ENCODE measurements at regions not wholly inside any gene's neighbourhood (a gene's known extent, or its start where the extent isn't known, plus 50 kb on each side); places are given as distances from the start of the nearest gene placed in this dataset.

DNA sequence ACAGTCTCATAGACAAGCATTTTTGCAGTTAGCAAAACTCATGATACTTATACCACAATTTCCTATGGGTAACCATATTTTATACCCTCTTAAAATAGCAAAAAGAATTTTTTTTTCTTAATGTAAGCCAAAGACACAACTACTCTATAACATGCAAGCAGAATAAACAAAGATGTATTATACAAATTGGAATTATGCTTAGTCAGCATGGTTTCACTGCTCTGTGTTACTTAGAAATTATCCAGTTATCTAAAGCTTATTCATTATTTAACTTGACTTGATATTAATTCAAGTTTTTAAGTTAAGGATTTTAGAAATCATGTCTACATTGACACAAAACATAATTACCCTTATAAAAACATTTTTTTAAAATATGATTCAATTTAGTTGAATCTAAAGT is 449.8 kb upstream of the CDH2 start:
- H3K27ac ChIP-seq: no peak overlapping the region
- no peaks in the 10 kb centered on the region for H4K20me1 ChIP-seq
- no peak overlapping the region for H3K4me3 ChIP-seq
- H3K27me3 ChIP-seq: no peaks in the 10 kb centered on the region
- TF ChIP-seq Cebpa-rat (IDR thresholded peaks at IDR 0.05): no peak
- H3K9ac ChIP-seq: no peak overlapping the region
- 0 out of 2 replicates have a peak, but pooled peaks cover 7% of the 10 kb centered on the region for H3K4me1 ChIP-seq
- H3K4me2 ChIP-seq: no peak overlapping the region
- no peaks in the 10 kb centered on the region for H3K9me3 ChIP-seq
- H3K36me3 ChIP-seq: no peaks in the 10 kb centered on the region

GRCh38 chr18:28607991-28608390 is 431.1 kb upstream of the CDH2 start:
- Histone ChIP-seq H3K9me3 (no peaks in the 10 kb centered on the region), H3K27ac (no peak overlapping the region), H3K4me1 (no peaks in the 10 kb centered on the region), H3K27me3 (no peaks in the 10 kb centered on the region), H4K20me1 (no peaks in the 10 kb centered on the region), H3K4me2 (no peak overlapping the region), H3K4me3 (no peak overlapping the region), H3K9ac (no peak overlapping the region), H3K36me3 (no peaks in the 10 kb centered on the region)
- no peak for TF ChIP-seq Cebpa-rat (IDR thresholded peaks at IDR 0.05)

DNA sequence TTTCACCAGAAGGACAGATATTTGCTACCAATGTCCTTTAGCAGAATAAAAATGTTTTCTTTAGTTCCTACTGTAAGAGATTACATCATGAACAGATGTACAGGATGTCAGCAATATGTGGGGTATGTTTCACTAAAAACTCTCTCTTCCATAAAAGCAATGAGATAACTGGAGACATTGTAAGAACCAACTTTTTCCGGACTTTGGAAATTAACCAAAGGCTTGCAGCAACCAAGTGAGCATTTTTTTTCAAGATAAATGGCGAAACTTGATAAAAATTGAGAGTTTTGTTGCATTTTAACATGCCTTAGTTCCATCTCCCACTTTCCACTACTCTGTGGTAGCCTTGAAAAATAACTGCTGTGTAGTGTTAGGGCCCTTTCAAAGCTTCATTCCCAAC is 429.8 kb upstream of the CDH2 start:
- Histone ChIP-seq H4K20me1 (no peaks in the 10 kb centered on the region), H3K4me1 (no peaks in the 10 kb centered on the region), H3K36me3 (no peaks in the 10 kb centered on the region), H3K9ac (no peak overlapping the region), H3K27ac (no peak overlapping the region), H3K27me3 (no peaks in the 10 kb centered on the region), H3K9me3 (no peaks in the 10 kb centered on the region), H3K4me2 (no peak overlapping the region), H3K4me3 (no peak overlapping the region)
- no peak for TF ChIP-seq Cebpa-rat (IDR thresholded peaks at IDR 0.05)

- no peak overlapping the region for H3K4me3 ChIP-seq
- H3K4me1 ChIP-seq: no peaks in the 10 kb centered on the region
- no peak overlapping the region for H3K4me2 ChIP-seq
- H3K9me3 ChIP-seq: no peaks in the 10 kb centered on the region
- H4K20me1 ChIP-seq: no peaks in the 10 kb centered on the region
- H3K27me3 ChIP-seq: no peaks in the 10 kb centered on the region
- H3K36me3 ChIP-seq: no peaks in the 10 kb centered on the region
- no peak for TF ChIP-seq Cebpa-rat (IDR thresholded peaks at IDR 0.05)
- H3K27ac ChIP-seq: no peak overlapping the region
- no peak overlapping the region for H3K9ac ChIP-seq
Measured at GRCh38 chr18:28602391-28602790, 425.5 kb upstream of the CDH2 start.

- H4K20me1 ChIP-seq: no peaks in the 10 kb centered on the region
- no peaks in the 10 kb centered on the region for H3K27me3 ChIP-seq
- H3K27ac ChIP-seq: no peak overlapping the region
- H3K9ac ChIP-seq: no peak overlapping the region
- TF ChIP-seq Cebpa-rat (IDR thresholded peaks at IDR 0.05): no peak
- H3K36me3 ChIP-seq: no peaks in the 10 kb centered on the region
- H3K4me3 ChIP-seq: no peak overlapping the region
- H3K4me1 ChIP-seq: no peaks in the 10 kb centered on the region
- no peak overlapping the region for H3K4me2 ChIP-seq
- no peaks in the 10 kb centered on the region for H3K9me3 ChIP-seq
Measured at GRCh38 chr18:28594034-28594433, 417.1 kb upstream of the CDH2 start.

GRCh38 chr18:28588884-28589549 is 412.1 kb upstream of the CDH2 start:
- H3K9ac ChIP-seq: no peak overlapping the region
- H3K4me3 ChIP-seq: no peak overlapping the region
- H3K27me3 ChIP-seq: no peaks in the 10 kb centered on the region
- H3K4me1 ChIP-seq: no peaks in the 10 kb centered on the region
- no peaks in the 10 kb centered on the region for H4K20me1 ChIP-seq
- no peak for TF ChIP-seq Cebpa-rat (IDR thresholded peaks at IDR 0.05)
- H3K27ac ChIP-seq: no peak overlapping the region
- no peaks in the 10 kb centered on the region for H3K9me3 ChIP-seq
- no peak overlapping the region for H3K4me2 ChIP-seq
- H3K36me3 ChIP-seq: no peaks in the 10 kb centered on the region

DNA sequence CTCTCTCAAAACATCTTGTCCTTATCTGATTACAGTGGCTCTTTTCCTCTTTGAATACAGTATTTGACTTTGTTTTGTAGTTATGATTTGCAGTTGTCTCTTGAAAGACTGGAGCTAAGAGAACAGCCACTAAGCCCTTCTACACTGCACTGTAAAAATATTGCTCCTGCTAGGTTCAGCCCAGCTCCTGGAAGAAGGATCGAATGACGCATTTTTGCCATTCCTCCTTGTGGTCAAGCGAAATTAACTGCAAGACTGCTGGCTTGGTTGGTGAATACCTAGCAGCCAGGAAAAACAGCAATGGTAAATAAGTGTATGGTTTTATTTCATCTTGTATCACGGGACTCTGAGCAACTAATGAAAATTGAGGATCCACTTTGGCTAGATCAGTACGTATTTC is 407.8 kb upstream of the CDH2 start:
- no peak for TF ChIP-seq Cebpa-rat (IDR thresholded peaks at IDR 0.05)
- Histone ChIP-seq H3K4me1 (no peaks in the 10 kb centered on the region), H3K27me3 (no peaks in the 10 kb centered on the region), H3K27ac (no peak overlapping the region), H3K4me2 (no peak overlapping the region), H4K20me1 (no peaks in the 10 kb centered on the region), H3K36me3 (no peaks in the 10 kb centered on the region), H3K9me3 (no peaks in the 10 kb centered on the region), H3K9ac (no peak overlapping the region), H3K4me3 (no peak overlapping the region)

DNA sequence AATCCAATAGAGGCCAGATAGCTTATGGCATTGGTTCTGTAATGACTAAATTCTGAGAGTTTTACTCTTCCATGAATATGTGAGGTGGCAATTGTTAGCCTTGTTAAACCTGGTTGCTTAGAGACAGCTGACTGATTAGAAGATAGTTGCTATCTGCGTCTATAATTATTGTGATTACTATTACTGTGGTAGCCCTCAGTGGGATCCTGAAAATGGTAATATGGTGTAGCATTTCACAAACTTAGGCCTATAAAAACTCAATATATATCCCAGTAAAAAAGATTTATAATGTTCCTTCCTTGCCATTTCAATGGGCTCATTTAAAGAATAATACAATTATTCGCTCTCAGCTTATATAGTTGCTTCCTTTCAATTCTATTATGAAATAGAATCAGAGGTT is 405.8 kb upstream of the CDH2 start:
- H4K20me1 ChIP-seq: no peaks in the 10 kb centered on the region
- no peak overlapping the region for H3K9ac ChIP-seq
- H3K9me3 ChIP-seq: no peaks in the 10 kb centered on the region
- no peak for TF ChIP-seq Cebpa-rat (IDR thresholded peaks at IDR 0.05)
- no peak overlapping the region for H3K4me2 ChIP-seq
- no peaks in the 10 kb centered on the region for H3K36me3 ChIP-seq
- H3K27ac ChIP-seq: no peak overlapping the region
- H3K4me1 ChIP-seq: no peaks in the 10 kb centered on the region
- H3K27me3 ChIP-seq: no peaks in the 10 kb centered on the region
- H3K4me3 ChIP-seq: no peak overlapping the region

DNA sequence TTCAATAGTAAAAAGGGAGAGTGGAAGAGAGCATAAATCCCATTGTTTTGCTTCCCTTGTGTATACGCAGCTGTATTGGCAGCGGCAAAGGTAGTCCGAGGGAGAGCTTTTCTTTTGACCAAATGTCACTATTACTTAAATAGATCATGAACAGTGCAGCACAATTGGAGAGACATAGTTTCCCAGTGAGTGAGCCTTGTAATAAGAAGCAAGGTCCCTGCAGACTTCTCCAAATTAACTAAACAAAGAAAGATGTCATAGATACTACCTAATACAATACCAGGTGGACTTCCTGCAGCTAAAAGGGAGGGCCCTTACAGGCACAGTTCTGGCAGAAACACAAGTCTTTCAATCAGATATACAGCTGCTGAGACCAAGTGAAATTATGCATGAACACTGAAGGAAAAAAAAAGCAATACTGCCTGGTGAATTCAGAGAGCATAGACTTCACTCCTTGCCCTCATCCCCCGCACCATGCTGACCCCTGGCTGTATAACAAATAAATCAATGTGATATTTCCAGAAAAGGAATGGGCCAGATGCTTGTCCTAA is 404.7 kb upstream of the CDH2 start:
- no peak for TF ChIP-seq Cebpa-rat (IDR thresholded peaks at IDR 0.05)
- no peaks in the 10 kb centered on the region for H3K9me3 ChIP-seq
- no peaks in the 10 kb centered on the region for H3K27me3 ChIP-seq
- H3K27ac ChIP-seq: no peak overlapping the region
- no peak overlapping the region for H3K4me2 ChIP-seq
- no peaks in the 10 kb centered on the region for H3K36me3 ChIP-seq
- no peaks in the 10 kb centered on the region for H4K20me1 ChIP-seq
- H3K4me3 ChIP-seq: no peak overlapping the region
- no peak overlapping the region for H3K9ac ChIP-seq
- no peaks in the 10 kb centered on the region for H3K4me1 ChIP-seq

DNA sequence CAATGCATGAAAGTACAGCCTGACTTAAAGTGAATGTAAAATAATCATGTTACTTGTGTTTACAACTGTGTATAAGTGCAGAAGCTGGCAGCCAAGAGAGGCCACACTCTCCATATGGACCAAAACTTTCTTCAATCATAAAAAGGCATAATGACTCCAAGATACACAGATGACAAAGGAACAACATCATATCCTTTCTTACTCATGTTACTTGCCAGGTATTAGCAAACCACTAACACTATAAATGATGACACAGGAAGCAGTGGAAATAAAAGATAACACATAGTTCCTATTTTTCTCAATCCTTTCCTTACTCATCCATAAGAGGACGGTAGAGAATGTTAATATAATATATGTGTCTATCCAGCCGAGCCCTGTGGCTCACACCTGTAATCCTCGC is 400.0 kb upstream of the CDH2 start:
- Histone ChIP-seq H3K9ac (no peak overlapping the region), H3K4me1 (no peaks in the 10 kb centered on the region), H3K36me3 (no peaks in the 10 kb centered on the region), H3K4me3 (no peak overlapping the region), H3K9me3 (no peaks in the 10 kb centered on the region), H3K27me3 (no peaks in the 10 kb centered on the region), H4K20me1 (no peaks in the 10 kb centered on the region), H3K27ac (no peak overlapping the region), H3K4me2 (no peak overlapping the region)
- no peak for TF ChIP-seq Cebpa-rat (IDR thresholded peaks at IDR 0.05)

DNA sequence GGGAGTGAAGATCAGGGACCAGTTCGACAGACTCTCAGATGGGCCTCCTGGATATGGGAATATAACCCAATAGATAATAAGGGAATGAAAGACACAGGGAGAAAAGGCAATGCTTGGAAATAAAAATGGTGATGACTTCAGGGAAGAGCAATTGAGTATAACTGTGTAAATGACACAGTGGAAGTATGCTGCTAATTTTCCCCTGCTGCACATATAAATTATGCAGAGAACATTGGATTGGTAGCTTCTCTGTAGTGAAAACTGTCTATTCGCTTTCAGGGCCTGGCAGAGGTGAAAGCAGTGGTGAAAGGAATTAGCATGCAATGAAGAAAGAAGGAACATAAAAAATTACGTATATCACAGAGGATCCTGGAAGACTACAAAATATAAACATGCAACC is 398.2 kb upstream of the CDH2 start:
- no peaks in the 10 kb centered on the region for H3K36me3 ChIP-seq

More for the DNA sequence above, 398.2 kb upstream of the CDH2 start:
- Histone ChIP-seq H3K27ac (no peak overlapping the region), H3K4me1 (no peaks in the 10 kb centered on the region), H3K9me3 (no peaks in the 10 kb centered on the region), H4K20me1 (no peaks in the 10 kb centered on the region), H3K27me3 (no peaks in the 10 kb centered on the region), H3K9ac (no peak overlapping the region), H3K4me2 (no peak overlapping the region), H3K4me3 (no peak overlapping the region)
- TF ChIP-seq Cebpa-rat (IDR thresholded peaks at IDR 0.05): no peak
